Nephron progenitor cell (in vitro differentiated cells): ENCODE measurements at regions not wholly inside any gene's neighbourhood (a gene's known extent, or its start where the extent isn't known, plus 50 kb on each side); places are given as distances from the start of the nearest gene placed in this dataset.

Experiments used
- DNase-seq: peaks from one replicate; pipeline ENCODE4 v3.0.0; 2021
- H3K27ac Mint-ChIP-seq: 2 replicates; pipeline ENCODE4 v1.8.0; 2021; ENCODE audit warnings: mild to moderate bottlenecking, moderate library complexity, mixed read lengths
- H3K27me3 Mint-ChIP-seq: 2 replicates; pipeline ENCODE4 v1.8.0; 2021; ENCODE audit warnings: mild to moderate bottlenecking, low read depth, mixed read lengths; ENCODE audit not compliant: poor library complexity
- H3K36me3 Mint-ChIP-seq: 2 replicates; pipeline ENCODE4 v1.8.0; 2021; ENCODE audit warnings: low read depth, mixed read lengths
- H3K4me1 Mint-ChIP-seq: 2 replicates; pipeline ENCODE4 v1.8.0; 2021; ENCODE audit warnings: mixed read lengths
- H3K4me3 Mint-ChIP-seq: 2 replicates; pipeline ENCODE4 v1.8.0; 2021; ENCODE audit warnings: mild to moderate bottlenecking, moderate library complexity, mixed read lengths
- H3K9me3 Mint-ChIP-seq: 2 replicates; pipeline ENCODE4 v1.8.0; 2021; ENCODE audit warnings: mild to moderate bottlenecking, moderate library complexity, mixed read lengths
- TF ChIP-seq, protein P1 (sequence below): fragments of 200-600 bp; sonication (generic); IDR thresholded peaks from 2 replicates; pipeline ENCODE4 v1.5.0; 2021; ENCODE audit warnings: antibody characterized with exemption

DNA sequence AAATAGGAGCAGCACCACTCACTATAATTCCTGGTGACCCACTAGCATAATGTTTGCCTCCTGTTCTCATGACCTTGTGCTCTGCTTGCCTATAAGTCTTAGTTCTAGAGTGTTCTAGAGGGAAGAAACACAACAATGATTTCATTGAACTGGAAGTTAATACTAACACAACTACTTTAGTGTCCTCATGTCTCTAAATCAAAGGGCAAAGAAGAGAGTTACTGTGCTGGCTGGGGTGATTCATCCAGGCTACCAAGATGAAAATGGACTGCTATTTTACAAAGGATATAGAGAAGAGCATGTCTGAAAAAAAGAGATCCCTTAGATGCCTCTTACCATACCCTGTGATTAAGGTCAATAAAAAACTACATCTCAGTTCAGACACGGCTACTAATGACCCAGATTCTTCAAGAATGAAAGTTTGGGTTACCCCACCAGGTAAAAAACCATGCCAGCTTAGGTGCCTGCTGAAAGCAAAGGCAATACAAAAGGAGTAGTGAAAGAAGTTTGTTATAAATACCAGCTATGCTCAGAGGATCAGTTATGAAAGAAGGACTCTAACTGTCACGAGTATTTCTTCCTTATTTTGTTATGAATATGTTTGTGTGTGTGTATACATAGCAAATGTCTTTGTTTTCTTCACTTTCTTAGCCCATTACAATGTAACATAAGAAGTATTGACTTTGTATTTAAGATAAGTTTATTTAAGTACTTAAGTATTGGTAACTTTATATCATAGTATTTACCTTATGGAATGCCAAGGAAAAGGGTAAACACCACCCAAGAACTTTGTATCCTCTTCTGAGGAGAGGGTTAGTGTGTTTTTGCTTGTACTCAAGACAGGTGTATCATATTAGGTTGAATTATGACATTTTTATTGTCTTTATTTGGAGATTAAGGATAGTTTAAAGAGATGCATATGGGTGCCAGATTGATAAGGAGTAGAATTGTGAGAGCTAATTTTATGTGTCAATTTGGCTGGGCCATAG lies 314.1 kb upstream of the PTGER4 start:
- H3K27ac Mint-ChIP-seq, result no peak overlapping the region
- H3K4me3 Mint-ChIP-seq, result no peak overlapping the region
- DNase-seq, result no peak

DNA sequence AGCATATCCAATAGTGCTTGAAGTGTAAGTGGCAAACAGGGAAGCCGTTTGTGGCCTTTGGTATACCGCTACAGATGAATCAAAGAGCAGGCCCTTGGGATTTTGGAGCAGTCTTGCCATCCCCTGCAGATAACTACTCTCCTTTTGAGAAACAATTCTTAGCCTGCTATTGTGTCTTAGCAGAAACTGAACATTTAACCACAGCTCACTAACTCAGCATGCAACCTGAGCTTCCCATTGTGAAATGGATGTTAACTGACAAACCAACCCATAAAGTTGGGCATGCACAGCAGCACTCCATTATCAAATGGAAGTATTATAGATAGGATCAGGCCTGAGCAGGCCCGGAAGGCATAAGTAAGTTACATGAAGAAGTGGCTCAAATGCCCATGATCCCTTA lies 315.3 kb upstream of the PTGER4 start:
- DNase-seq, result no peak
- H3K4me1 Mint-ChIP-seq, result no peaks in the 10 kb centered on the region
- H3K27me3 Mint-ChIP-seq, result peaks cover 2% of the 10 kb centered on the region
- TF ChIP-seq, protein P1, sequence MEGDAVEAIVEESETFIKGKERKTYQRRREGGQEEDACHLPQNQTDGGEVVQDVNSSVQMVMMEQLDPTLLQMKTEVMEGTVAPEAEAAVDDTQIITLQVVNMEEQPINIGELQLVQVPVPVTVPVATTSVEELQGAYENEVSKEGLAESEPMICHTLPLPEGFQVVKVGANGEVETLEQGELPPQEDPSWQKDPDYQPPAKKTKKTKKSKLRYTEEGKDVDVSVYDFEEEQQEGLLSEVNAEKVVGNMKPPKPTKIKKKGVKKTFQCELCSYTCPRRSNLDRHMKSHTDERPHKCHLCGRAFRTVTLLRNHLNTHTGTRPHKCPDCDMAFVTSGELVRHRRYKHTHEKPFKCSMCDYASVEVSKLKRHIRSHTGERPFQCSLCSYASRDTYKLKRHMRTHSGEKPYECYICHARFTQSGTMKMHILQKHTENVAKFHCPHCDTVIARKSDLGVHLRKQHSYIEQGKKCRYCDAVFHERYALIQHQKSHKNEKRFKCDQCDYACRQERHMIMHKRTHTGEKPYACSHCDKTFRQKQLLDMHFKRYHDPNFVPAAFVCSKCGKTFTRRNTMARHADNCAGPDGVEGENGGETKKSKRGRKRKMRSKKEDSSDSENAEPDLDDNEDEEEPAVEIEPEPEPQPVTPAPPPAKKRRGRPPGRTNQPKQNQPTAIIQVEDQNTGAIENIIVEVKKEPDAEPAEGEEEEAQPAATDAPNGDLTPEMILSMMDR, result no peak
- H3K4me3 Mint-ChIP-seq, result no peak overlapping the region
- H3K27ac Mint-ChIP-seq, result no peak overlapping the region
- H3K36me3 Mint-ChIP-seq, result no peaks in the 10 kb centered on the region
- peaks cover 4% of the 10 kb centered on the region for H3K9me3 Mint-ChIP-seq

More for the DNA sequence above, 314.1 kb upstream of the PTGER4 start:
- H3K36me3 Mint-ChIP-seq, result no peaks in the 10 kb centered on the region
- TF ChIP-seq, protein P1, result no peak
- H3K27me3 Mint-ChIP-seq, result peaks cover 2% of the 10 kb centered on the region
- H3K9me3 Mint-ChIP-seq, result peaks cover 4% of the 10 kb centered on the region
- no peaks in the 10 kb centered on the region for H3K4me1 Mint-ChIP-seq

DNA sequence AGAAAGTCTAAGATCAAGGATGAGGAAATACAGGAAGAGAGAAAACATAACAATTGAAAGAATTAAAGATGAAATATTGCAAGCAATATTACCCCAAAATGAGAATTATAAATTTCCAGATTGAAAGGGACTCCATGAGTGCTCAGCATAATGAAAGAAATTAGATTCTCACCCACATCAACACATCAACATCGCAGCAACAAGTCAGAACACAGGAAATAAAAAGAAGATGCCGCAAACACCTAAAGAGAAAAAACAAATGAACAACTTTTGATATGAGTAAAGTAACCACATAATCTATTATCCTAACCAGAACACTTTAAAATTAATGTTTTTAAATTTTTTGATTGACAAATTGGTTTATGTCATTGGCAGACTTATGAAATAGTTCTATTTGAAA lies 318.3 kb upstream of the PTGER4 start:
- Mint-ChIP-seq H3K4me3 (no peak overlapping the region), H3K9me3 (peaks cover 4% of the 10 kb centered on the region), H3K27ac (no peak overlapping the region), H3K4me1 (no peaks in the 10 kb centered on the region), H3K27me3 (peaks cover 2% of the 10 kb centered on the region), H3K36me3 (no peaks in the 10 kb centered on the region)
- DNase-seq, result no peak
- TF ChIP-seq, protein P1, result no peak

DNA sequence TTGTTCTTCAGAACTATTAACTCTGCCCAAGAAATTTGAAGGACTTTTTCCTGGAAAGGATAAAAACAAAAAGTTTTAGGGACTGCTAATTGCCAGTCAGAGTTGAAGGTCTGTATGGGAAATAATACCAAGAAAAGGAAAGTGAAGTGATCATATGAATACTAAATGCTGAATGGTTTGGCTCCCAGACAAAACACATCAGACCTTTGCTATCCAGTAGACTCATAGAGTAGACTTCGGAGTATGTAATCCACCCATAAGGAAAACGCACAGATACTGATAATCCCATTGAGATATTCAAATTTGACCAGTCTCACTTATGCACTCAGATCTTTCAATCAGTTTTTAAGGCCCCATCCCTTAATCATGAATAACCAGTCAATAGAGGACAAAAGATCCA lies 319.0 kb upstream of the PTGER4 start:
- DNase-seq, result no peak
- Mint-ChIP-seq H3K9me3 (peaks cover 4% of the 10 kb centered on the region), H3K4me3 (no peak overlapping the region), H3K36me3 (no peaks in the 10 kb centered on the region), H3K27me3 (peaks cover 2% of the 10 kb centered on the region), H3K27ac (no peak overlapping the region), H3K4me1 (no peaks in the 10 kb centered on the region)
- TF ChIP-seq, protein P1, result no peak

DNA sequence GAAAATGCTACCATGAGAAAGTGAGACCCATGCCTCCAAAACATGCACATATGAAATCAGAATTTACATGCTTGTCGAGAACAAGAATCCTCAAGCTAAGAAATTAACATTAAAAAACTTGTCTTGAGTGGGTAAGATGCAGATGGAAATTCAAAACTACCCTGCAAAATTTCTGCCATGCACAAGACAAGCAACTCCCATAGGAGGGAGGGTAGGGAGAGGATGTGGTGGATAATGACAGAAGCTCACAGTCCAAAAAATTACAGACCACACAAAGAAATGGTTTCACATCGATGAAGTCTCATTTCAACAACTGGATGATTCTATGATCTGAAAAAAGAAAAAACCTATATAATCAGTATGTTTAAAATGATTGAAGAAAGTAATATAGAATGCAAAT lies 319.9 kb upstream of the PTGER4 start:
- no peaks in the 10 kb centered on the region for H3K4me1 Mint-ChIP-seq
- no peak for DNase-seq
- peaks cover 2% of the 10 kb centered on the region for H3K27me3 Mint-ChIP-seq
- H3K36me3 Mint-ChIP-seq, result no peaks in the 10 kb centered on the region
- TF ChIP-seq, protein P1, result no peak
- H3K27ac Mint-ChIP-seq, result no peak overlapping the region
- peaks cover 4% of the 10 kb centered on the region for H3K9me3 Mint-ChIP-seq
- H3K4me3 Mint-ChIP-seq, result no peak overlapping the region

DNA sequence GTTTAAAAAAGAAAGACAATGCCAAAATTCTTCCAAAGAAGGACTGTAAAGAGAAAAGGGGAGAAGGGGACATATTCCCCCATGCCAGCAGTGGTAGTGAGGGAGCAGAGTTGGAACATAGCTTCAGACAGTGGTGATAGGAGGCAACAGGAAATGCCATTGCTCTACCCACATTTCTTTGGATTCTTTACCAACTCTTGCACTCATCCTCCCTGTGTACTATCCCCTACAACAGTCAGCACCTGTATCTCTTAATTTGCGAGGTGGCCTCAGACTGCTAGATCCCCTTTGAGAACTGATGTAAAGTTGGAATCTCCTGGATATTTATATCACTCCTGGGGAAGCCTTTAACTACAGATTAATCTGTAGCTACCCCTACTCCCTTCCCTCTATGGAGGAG lies 320.6 kb upstream of the PTGER4 start:
- Mint-ChIP-seq H3K36me3 (no peaks in the 10 kb centered on the region), H3K27me3 (peaks cover 2% of the 10 kb centered on the region), H3K4me1 (no peaks in the 10 kb centered on the region)

More for the DNA sequence above, 320.6 kb upstream of the PTGER4 start:
- H3K27ac Mint-ChIP-seq, result no peak overlapping the region
- TF ChIP-seq, protein P1, result no peak
- H3K9me3 Mint-ChIP-seq, result peaks cover 4% of the 10 kb centered on the region
- no peak overlapping the region for H3K4me3 Mint-ChIP-seq
- no peak for DNase-seq
